Mucosa of rectum (tissue), 2 donors: ENCODE measurements at regions not wholly inside any gene's neighbourhood (a gene's known extent, or its start where the extent isn't known, plus 50 kb on each side); places are given as distances from the start of the nearest gene placed in this dataset.

ENCODE experiments used
- H3K27ac ChIP-seq, 2 donors: one replicate each; pipeline ENCODE4 v1.7.0; 2013; ENCODE audit warnings: inconsistent platforms in 2 of 2, low read depth in 2 of 2, low read length in 2 of 2
- H3K27me3 ChIP-seq, 2 donors: one replicate each; pipeline ENCODE4 v1.7.0; 2013; ENCODE audit warnings: low read length in 2 of 2; ENCODE audit not compliant: control insufficient read depth in 2 of 2, insufficient read depth in 2 of 2
- H3K36me3 ChIP-seq, 2 donors: one replicate each; pipeline ENCODE4 v1.7.0; 2013; ENCODE audit warnings: low read length in 2 of 2; ENCODE audit not compliant: control insufficient read depth in 2 of 2, insufficient read depth in 2 of 2
- H3K4me1 ChIP-seq, 2 donors: one replicate each; pipeline ENCODE4 v1.7.0; 2013; ENCODE audit warnings: low read length in 2 of 2, mild to moderate bottlenecking in 1 of 2; ENCODE audit not compliant: control insufficient read depth in 2 of 2, insufficient read depth in 2 of 2
- H3K4me3 ChIP-seq, 2 donors: one replicate each; pipeline ENCODE4 v1.7.0; 2013; ENCODE audit warnings: low read length in 2 of 2
- H3K9ac ChIP-seq, 2 donors: one replicate each; pipeline ENCODE4 v1.7.0; 2013; ENCODE audit warnings: low read length in 2 of 2, low read depth in 1 of 2, mild to moderate bottlenecking in 1 of 2
- H3K9me3 ChIP-seq, 2 donors: one replicate each; pipeline ENCODE4 v1.7.0; 2013; ENCODE audit warnings: low read length in 2 of 2; ENCODE audit not compliant: control insufficient read depth in 2 of 2
- donor health status: healthy.
- donor health status: Normal muscosa, but diverticular disease.

- Histone ChIP-seq H3K27ac (no peak overlapping the region), H3K9ac (no peak overlapping the region), H3K36me3 (no peaks in the 10 kb centered on the region), H3K4me3 (no peak overlapping the region), H3K27me3 (peaks cover 0 to 3% of the 10 kb centered on the region in 2 donors), H3K4me1 (no peaks in the 10 kb centered on the region), H3K9me3 (no peaks in the 10 kb centered on the region)
Observed at GRCh38 chr15:98177966-98178592, 217.6 kb downstream of the ARRDC4 start.

- Histone ChIP-seq H3K9ac (no peak overlapping the region), H3K36me3 (no peaks in the 10 kb centered on the region), H3K4me1 (no peaks in the 10 kb centered on the region), H3K27me3 (peaks cover 0 to 3% of the 10 kb centered on the region in 2 donors), H3K27ac (no peak overlapping the region), H3K4me3 (no peak overlapping the region), H3K9me3 (no peaks in the 10 kb centered on the region)
Observed at GRCh38 chr15:98178861-98179260, 218.4 kb downstream of the ARRDC4 start.

- H3K4me1 ChIP-seq: no peaks in the 10 kb centered on the region
- no peaks in the 10 kb centered on the region for H3K27me3 ChIP-seq
- no peak overlapping the region for H3K4me3 ChIP-seq
- no peaks in the 10 kb centered on the region for H3K36me3 ChIP-seq
- no peak overlapping the region for H3K27ac ChIP-seq
- no peak overlapping the region for H3K9ac ChIP-seq
- no peaks in the 10 kb centered on the region for H3K9me3 ChIP-seq
Observed at GRCh38 chr15:98187549-98187948, 227.0 kb downstream of the ARRDC4 start.

GRCh38 chr15:98190914-98191313, 230.4 kb downstream of the ARRDC4 start:
- Histone ChIP-seq H3K9me3 (no peaks in the 10 kb centered on the region), H3K4me1 (no peaks in the 10 kb centered on the region), H3K36me3 (no peaks in the 10 kb centered on the region), H3K9ac (no peak overlapping the region), H3K27ac (no peak overlapping the region), H3K27me3 (no peaks in the 10 kb centered on the region), H3K4me3 (no peak overlapping the region)

GRCh38 chr15:98195796-98196195, 235.3 kb downstream of the ARRDC4 start:
- Histone ChIP-seq H3K4me1 (no peaks in the 10 kb centered on the region), H3K9me3 (no peaks in the 10 kb centered on the region), H3K36me3 (no peaks in the 10 kb centered on the region), H3K27ac (no peak overlapping the region), H3K4me3 (no peak overlapping the region), H3K9ac (no peak overlapping the region), H3K27me3 (peaks cover 0 to 2% of the 10 kb centered on the region in 2 donors)

- Histone ChIP-seq H3K9me3 (no peaks in the 10 kb centered on the region), H3K36me3 (no peaks in the 10 kb centered on the region), H3K9ac (no peak overlapping the region), H3K27me3 (peaks cover 0 to 4% of the 10 kb centered on the region in 2 donors), H3K4me3 (no peak overlapping the region), H3K27ac (no peak overlapping the region), H3K4me1 (no peaks in the 10 kb centered on the region)
Observed at GRCh38 chr15:98196371-98196770, 235.9 kb downstream of the ARRDC4 start.

GRCh38 chr15:98202256-98202655, 241.8 kb downstream of the ARRDC4 start:
- H3K36me3 ChIP-seq: no peaks in the 10 kb centered on the region
- no peak overlapping the region for H3K9ac ChIP-seq
- H3K4me1 ChIP-seq: no peaks in the 10 kb centered on the region
- peaks cover 3 to 4% of the 10 kb centered on the region in 2 donors for H3K27me3 ChIP-seq
- no peak overlapping the region for H3K4me3 ChIP-seq
- no peaks in the 10 kb centered on the region for H3K9me3 ChIP-seq
- H3K27ac ChIP-seq: no peak overlapping the region

- Histone ChIP-seq H3K27me3 (peaks cover 3 to 4% of the 10 kb centered on the region in 2 donors), H3K9me3 (no peaks in the 10 kb centered on the region), H3K9ac (no peak overlapping the region), H3K36me3 (no peaks in the 10 kb centered on the region), H3K27ac (no peak overlapping the region), H3K4me1 (no peaks in the 10 kb centered on the region), H3K4me3 (no peak overlapping the region)
Observed at GRCh38 chr15:98203872-98204660, 243.6 kb downstream of the ARRDC4 start.

GRCh38 chr15:98207928-98208327, 247.4 kb downstream of the ARRDC4 start:
- Histone ChIP-seq H3K4me3 (no peak overlapping the region), H3K27ac (no peak overlapping the region), H3K9ac (no peak overlapping the region)

GRCh38 chr15:98213346-98213979, 253.0 kb downstream of the ARRDC4 start:
- Histone ChIP-seq H3K36me3 (no peaks in the 10 kb centered on the region), H3K27me3 (no peaks in the 10 kb centered on the region), H3K9me3 (no peaks in the 10 kb centered on the region), H3K9ac (no peak overlapping the region), H3K4me3 (no peak overlapping the region), H3K27ac (no peak overlapping the region), H3K4me1 (no peaks in the 10 kb centered on the region)

More at GRCh38 chr15:98207928-98208327, 247.4 kb downstream of the ARRDC4 start:
- Histone ChIP-seq H3K27me3 (no peaks in the 10 kb centered on the region), H3K4me1 (no peaks in the 10 kb centered on the region), H3K9me3 (no peaks in the 10 kb centered on the region), H3K36me3 (no peaks in the 10 kb centered on the region)
